Astrocyte (in vitro differentiated cells and primary cell): ENCODE measurements at regions not wholly inside any gene's neighbourhood (a gene's known extent, or its start where the extent isn't known, plus 50 kb on each side); places are given as distances from the start of the nearest gene placed in this dataset.

ENCODE experiments used
- DNase-seq: peaks from one replicate; pipeline ENCODE4 v3.0.0-alpha.2; 2010; ENCODE audit warnings: low read depth
- FAIRE-seq: peaks from 2 replicates; lab custom pipeline; 2011; peaks lifted over from hg19 to GRCh38; lab: Jason Lieb, UNC
- H2AFZ ChIP-seq: 2 replicates; pipeline ENCODE4 v1.6.0; 2012; ENCODE audit warnings: low read depth, low read length, inconsistent platforms
- H3K27ac ChIP-seq: 2 replicates; pipeline ENCODE4 v1.5.1; 2011; ENCODE audit warnings: low read depth, low read length, inconsistent platforms
- H3K27me3 ChIP-seq: 2 replicates; pipeline ENCODE4 v1.6.0; 2011; ENCODE audit warnings: low read length, inconsistent platforms; ENCODE audit not compliant: insufficient read depth
- H3K36me3 ChIP-seq: 2 replicates; pipeline ENCODE4 v1.5.1; 2011; ENCODE audit warnings: low read length, inconsistent platforms; ENCODE audit not compliant: insufficient read depth
- H3K4me1 ChIP-seq: 2 replicates; pipeline ENCODE4 v1.5.1; 2011; ENCODE audit warnings: low read length, inconsistent platforms; ENCODE audit not compliant: insufficient read depth
- H3K4me2 ChIP-seq: 2 replicates; pipeline ENCODE4 v1.6.0; 2012; ENCODE audit warnings: low read length, inconsistent platforms
- H3K4me3 ChIP-seq: 2 replicates; pipeline ENCODE4 v1.5.1; 2011; ENCODE audit warnings: low read depth, mild to moderate bottlenecking, low read length, inconsistent platforms; ENCODE audit not compliant: insufficient read depth
- H3K79me2 ChIP-seq: 2 replicates; pipeline ENCODE4 v1.6.0; 2012; ENCODE audit warnings: mild to moderate bottlenecking, low read length, inconsistent platforms; ENCODE audit not compliant: insufficient read depth
- H3K9ac ChIP-seq: 2 replicates; pipeline ENCODE4 v1.6.0; 2012; ENCODE audit warnings: mild to moderate bottlenecking, low read length, inconsistent platforms
- H3K9me3 ChIP-seq: 2 replicates; pipeline ENCODE4 v1.5.1; 2012; ENCODE audit warnings: low read depth, mild to moderate bottlenecking, low read length, inconsistent platforms; ENCODE audit not compliant: insufficient read depth
- H4K20me1 ChIP-seq: 2 replicates; pipeline ENCODE4 v1.6.0; 2012; ENCODE audit warnings: low read length, inconsistent platforms; ENCODE audit not compliant: insufficient read depth
- H3K27ac Mint-ChIP-seq: one replicate; pipeline ENCODE4 v1.8.0; 2021; ENCODE audit warnings: mild to moderate bottlenecking, mixed read lengths; ENCODE audit not compliant: unreplicated experiment
- H3K27me3 Mint-ChIP-seq: one replicate; pipeline ENCODE4 v1.8.0; 2021; ENCODE audit warnings: low read depth, mixed read lengths; ENCODE audit not compliant: unreplicated experiment
- H3K36me3 Mint-ChIP-seq: one replicate; pipeline ENCODE4 v1.8.0; 2021; ENCODE audit warnings: low read depth, mixed read lengths; ENCODE audit not compliant: unreplicated experiment
- H3K4me1 Mint-ChIP-seq: one replicate; pipeline ENCODE4 v1.8.0; 2021; ENCODE audit warnings: low read depth, mixed read lengths; ENCODE audit not compliant: unreplicated experiment
- H3K4me3 Mint-ChIP-seq: one replicate; pipeline ENCODE4 v1.8.0; 2021; ENCODE audit warnings: mild to moderate bottlenecking, moderate library complexity, mixed read lengths; ENCODE audit not compliant: unreplicated experiment
- H3K9me3 Mint-ChIP-seq: one replicate; pipeline ENCODE4 v1.8.0; 2021; ENCODE audit warnings: mild to moderate bottlenecking, mixed read lengths; ENCODE audit not compliant: unreplicated experiment
- CTCF ChIP-seq: IDR thresholded peaks from 2 replicates; pipeline ENCODE4 v1.5.1; 2011; ENCODE audit warnings: low read depth, mild to moderate bottlenecking, inconsistent platforms, low read length, moderate library complexity; ENCODE audit not compliant: insufficient read depth
- EZH2 ChIP-seq: IDR thresholded peaks from 2 replicates; pipeline ENCODE4 v1.6.1; 2012; ENCODE audit warnings: mild to moderate bottlenecking, low read length, inconsistent platforms; ENCODE audit not compliant: insufficient read depth

GRCh38 chr19:31070146-31071065 lies 278.8 kb downstream of the TSHZ3 start:
- Mint-ChIP-seq H3K27ac (no peak overlapping the region), H3K4me1 (peaks cover 23% of the 10 kb centered on the region), H3K27me3 (peaks cover 9% of the 10 kb centered on the region), H3K36me3 (no peaks in the 10 kb centered on the region), H3K4me3 (no peak overlapping the region), H3K9me3 (no peaks in the 10 kb centered on the region)
- Histone ChIP-seq H3K4me3 (no peak overlapping the region), H3K4me1 (peaks cover 7% of the 10 kb centered on the region), H4K20me1 (no peaks in the 10 kb centered on the region), H3K4me2 (no peak overlapping the region), H3K27ac (no peak overlapping the region), H3K27me3 (no peaks in the 10 kb centered on the region), H3K9me3 (no peaks in the 10 kb centered on the region), H3K9ac (no peak overlapping the region), H3K36me3 (no peaks in the 10 kb centered on the region), H2AFZ (no peak overlapping the region), H3K79me2 (no peaks in the 10 kb centered on the region)
- no peak for DNase-seq
- TF ChIP-seq EZH2 = no peak
- no peak for TF ChIP-seq CTCF
- no peak for FAIRE-seq

- Histone ChIP-seq H3K27me3 (no peaks in the 10 kb centered on the region), H3K36me3 (no peaks in the 10 kb centered on the region), H4K20me1 (no peaks in the 10 kb centered on the region), H3K9ac (no peak overlapping the region), H2AFZ (no peak overlapping the region), H3K4me2 (no peak overlapping the region), H3K9me3 (no peaks in the 10 kb centered on the region), H3K79me2 (no peaks in the 10 kb centered on the region), H3K27ac (no peak overlapping the region), H3K4me1 (peaks cover 7% of the 10 kb centered on the region), H3K4me3 (no peak overlapping the region)
- TF ChIP-seq CTCF = no peak
- TF ChIP-seq EZH2 = no peak
- Mint-ChIP-seq H3K27ac (no peak overlapping the region), H3K4me1 (peaks cover 33% of the 10 kb centered on the region), H3K27me3 (no peaks in the 10 kb centered on the region), H3K4me3 (no peak overlapping the region), H3K9me3 (no peaks in the 10 kb centered on the region), H3K36me3 (no peaks in the 10 kb centered on the region)
- FAIRE-seq (no peak), DNase-seq (no peak)
These were observed 281.0 kb downstream of the TSHZ3 start for GRCh38 chr19:31068268-31068667.

- Histone ChIP-seq H3K4me2 (peak overlapping the region; percentile 67), H4K20me1 (no peaks in the 10 kb centered on the region), H3K79me2 (no peaks in the 10 kb centered on the region), H3K4me1 (peaks cover 7% of the 10 kb centered on the region), H3K4me3 (no peak overlapping the region), H3K27ac (peak overlapping the region; percentile 37), H3K27me3 (no peaks in the 10 kb centered on the region), H3K9me3 (no peaks in the 10 kb centered on the region), H3K9ac (no peak overlapping the region), H2AFZ (peak overlapping the region; percentile 44), H3K36me3 (no peaks in the 10 kb centered on the region)
- H3K27ac Mint-ChIP-seq = peak overlapping the region; percentile 88
- no peaks in the 10 kb centered on the region for H3K9me3 Mint-ChIP-seq
- TF ChIP-seq EZH2 (no peak), CTCF (no peak)
- FAIRE-seq = peak; percentile 73
- H3K4me1 Mint-ChIP-seq = peaks cover 31% of the 10 kb centered on the region
- H3K36me3 Mint-ChIP-seq = no peaks in the 10 kb centered on the region
- no peak overlapping the region for H3K4me3 Mint-ChIP-seq
- peak; percentile 51 for DNase-seq
- H3K27me3 Mint-ChIP-seq = peaks cover 2% of the 10 kb centered on the region
These were observed 282.9 kb downstream of the TSHZ3 start for GRCh38 chr19:31066385-31066784.
